Endothelial cell (in vitro differentiated cells): ENCODE measurements at regions not wholly inside any gene's neighbourhood (a gene's known extent, or its start where the extent isn't known, plus 50 kb on each side); places are given as distances from the start of the nearest gene placed in this dataset.

ENCODE experiments used
- DNase-seq: peaks from one replicate; pipeline ENCODE4 v3.0.0; 2021; ENCODE audit warnings: low spot score
- H3K27ac Mint-ChIP-seq: one replicate; pipeline ENCODE4 v1.8.0; 2021; ENCODE audit warnings: mixed read lengths, inconsistent platforms; ENCODE audit not compliant: unreplicated experiment
- H3K27me3 Mint-ChIP-seq: one replicate; pipeline ENCODE4 v1.8.0; 2021; ENCODE audit warnings: mild to moderate bottlenecking, moderate library complexity, mixed read lengths, inconsistent platforms; ENCODE audit not compliant: unreplicated experiment
- H3K36me3 Mint-ChIP-seq: one replicate; pipeline ENCODE4 v1.8.0; 2021; ENCODE audit warnings: mild to moderate bottlenecking, low read depth, mixed read lengths, inconsistent platforms; ENCODE audit not compliant: unreplicated experiment
- H3K4me1 Mint-ChIP-seq: one replicate; pipeline ENCODE4 v1.8.0; 2021; ENCODE audit warnings: mild to moderate bottlenecking, mixed read lengths, inconsistent platforms; ENCODE audit not compliant: unreplicated experiment
- H3K4me3 Mint-ChIP-seq: one replicate; pipeline ENCODE4 v1.8.0; 2021; ENCODE audit warnings: mild to moderate bottlenecking, mixed read lengths, inconsistent platforms; ENCODE audit not compliant: unreplicated experiment
- H3K9me3 Mint-ChIP-seq: one replicate; pipeline ENCODE4 v1.8.0; 2021; ENCODE audit warnings: mixed read lengths, inconsistent platforms; ENCODE audit not compliant: unreplicated experiment
- CTCF ChIP-seq: fragments of 200-600 bp; sonication (generic); IDR thresholded peaks from one replicate; pipeline ENCODE4 v1.5.0; 2021; ENCODE audit warnings: antibody characterized with exemption; ENCODE audit not compliant: unreplicated experiment

- DNase-seq = no peak
- TF ChIP-seq CTCF = no peak
- no peaks in the 10 kb centered on the region for H3K9me3 Mint-ChIP-seq
- no peaks in the 10 kb centered on the region for H3K4me1 Mint-ChIP-seq
- no peaks in the 10 kb centered on the region for H3K36me3 Mint-ChIP-seq
- H3K27ac Mint-ChIP-seq = no peak overlapping the region
- no peak overlapping the region for H3K4me3 Mint-ChIP-seq
- H3K27me3 Mint-ChIP-seq = peaks cover 8% of the 10 kb centered on the region
These were observed 160.7 kb upstream of the COBL start for GRCh38 chr7:51477323-51477722.

GRCh38 chr7:51476026-51476425 is 159.4 kb upstream of the COBL start:
- no peak for DNase-seq
- H3K27ac Mint-ChIP-seq = no peak overlapping the region
- peaks cover 9% of the 10 kb centered on the region for H3K27me3 Mint-ChIP-seq
- H3K36me3 Mint-ChIP-seq = no peaks in the 10 kb centered on the region
- H3K4me3 Mint-ChIP-seq = no peak overlapping the region
- no peak for TF ChIP-seq CTCF
- H3K9me3 Mint-ChIP-seq = no peaks in the 10 kb centered on the region
- peaks cover 3% of the 10 kb centered on the region for H3K4me1 Mint-ChIP-seq

- peaks cover 3% of the 10 kb centered on the region for H3K4me1 Mint-ChIP-seq
- no peak overlapping the region for H3K4me3 Mint-ChIP-seq
- H3K9me3 Mint-ChIP-seq = no peaks in the 10 kb centered on the region
These were observed 156.3 kb upstream of the COBL start for GRCh38 chr7:51472873-51473272.

GRCh38 chr7:51471981-51472296 is 155.3 kb upstream of the COBL start:
- H3K4me1 Mint-ChIP-seq = peaks cover 3% of the 10 kb centered on the region
- H3K9me3 Mint-ChIP-seq = no peaks in the 10 kb centered on the region
- H3K27me3 Mint-ChIP-seq = peaks cover 14% of the 10 kb centered on the region
- H3K4me3 Mint-ChIP-seq = no peak overlapping the region
- no peak for DNase-seq
- no peaks in the 10 kb centered on the region for H3K36me3 Mint-ChIP-seq
- no peak for TF ChIP-seq CTCF
- H3K27ac Mint-ChIP-seq = no peak overlapping the region

More at GRCh38 chr7:51472873-51473272, 156.3 kb upstream of the COBL start:
- no peak overlapping the region for H3K27ac Mint-ChIP-seq
- DNase-seq = no peak
- no peaks in the 10 kb centered on the region for H3K36me3 Mint-ChIP-seq
- peaks cover 14% of the 10 kb centered on the region for H3K27me3 Mint-ChIP-seq
- no peak for TF ChIP-seq CTCF

GRCh38 chr7:51471210-51471980 is 154.8 kb upstream of the COBL start:
- H3K36me3 Mint-ChIP-seq = no peaks in the 10 kb centered on the region
- peaks cover 14% of the 10 kb centered on the region for H3K27me3 Mint-ChIP-seq
- TF ChIP-seq CTCF = no peak
- no peak overlapping the region for H3K27ac Mint-ChIP-seq
- H3K4me3 Mint-ChIP-seq = no peak overlapping the region
- H3K4me1 Mint-ChIP-seq = peaks cover 3% of the 10 kb centered on the region
- no peaks in the 10 kb centered on the region for H3K9me3 Mint-ChIP-seq
- DNase-seq = no peak
